GM12892 (cell line): ENCODE measurements at regions not wholly inside any gene's neighbourhood (a gene's known extent, or its start where the extent isn't known, plus 50 kb on each side); places are given as distances from the start of the nearest gene placed in this dataset.

Experiments used
- POLR2A ChIP-seq: IDR thresholded peaks from 2 replicates; pipeline ENCODE4 v1.6.1; 2011; ENCODE audit warnings: low read depth, low read length, control low read depth
- POLR2AphosphoS5 ChIP-seq: IDR thresholded peaks from 2 replicates; pipeline ENCODE4 v1.6.1; 2011; ENCODE audit warnings: low read depth, low read length, control low read depth
- TAF1 ChIP-seq: IDR thresholded peaks from 2 replicates; pipeline ENCODE4 v1.6.1; 2011; ENCODE audit warnings: low read depth, mild to moderate bottlenecking, control low read depth, low read length, borderline replicate concordance

DNA sequence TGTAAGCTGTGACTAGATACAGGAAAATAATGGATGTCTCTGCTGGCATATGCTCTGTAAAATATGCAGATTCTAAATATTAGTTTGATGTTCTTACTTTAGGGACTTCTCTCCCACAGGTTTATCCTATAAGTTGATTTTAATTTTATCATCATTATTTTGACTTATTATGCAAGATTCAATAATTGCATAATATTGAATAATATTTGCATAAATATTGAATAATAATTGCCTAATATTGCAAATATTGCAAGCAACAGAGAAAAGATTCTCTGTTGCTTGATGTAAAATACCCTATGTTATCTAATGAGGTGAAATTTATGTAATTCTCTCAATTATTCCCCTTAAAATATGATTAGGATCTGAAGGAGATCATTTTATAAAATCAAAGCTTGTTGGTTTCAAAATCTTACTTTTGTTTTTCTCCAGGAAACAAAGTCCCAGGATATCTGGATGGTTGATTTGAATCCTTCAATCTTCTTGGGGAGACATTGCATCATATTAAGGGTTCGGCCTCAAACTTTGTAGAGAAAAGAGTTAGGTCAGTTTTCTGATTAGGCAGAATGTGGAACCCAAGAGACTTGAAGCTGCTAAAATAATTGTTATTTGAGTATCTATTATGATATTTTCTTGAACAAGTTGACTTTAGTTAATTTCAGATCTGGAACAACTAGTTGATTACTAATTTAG is 92.8 kb upstream of the MTPN start:
- TF ChIP-seq POLR2AphosphoS5 (no peak), POLR2A (no peak), TAF1 (no peak)
